Cardiac muscle cell (in vitro differentiated cells and primary cell): ENCODE measurements at regions not wholly inside any gene's neighbourhood (a gene's known extent, or its start where the extent isn't known, plus 50 kb on each side); places are given as distances from the start of the nearest gene placed in this dataset.
"Not testable (repeated sequence)": the region's sequence is repeated elsewhere in the genome, so short reads cannot be mapped to it uniquely, and the experiment has no call there.

Experiments
- DNase-seq, 2 donors: peaks; one replicate each; pipeline versions ENCODE4 v3.0.0 to v3.0.0-alpha.2; 2010 to 2017; ENCODE audit warnings: low read depth in 1 of 2, low spot score in 1 of 2
- H3K27ac ChIP-seq: fragments of 200-600 bp; sonication (generic); 2 replicates; pipeline ENCODE4 v1.5.1; 2016
- H3K27me3 ChIP-seq: fragments of 200-600 bp; sonication (generic); 2 replicates; pipeline ENCODE4 v1.6.0; 2016; ENCODE audit warnings: control low read depth
- H3K36me3 ChIP-seq: fragments of 200-600 bp; sonication (generic); 2 replicates; pipeline ENCODE4 v1.5.1; 2016; ENCODE audit warnings: control low read depth
- H3K4me1 ChIP-seq: fragments of 200-600 bp; sonication (generic); 2 replicates; pipeline ENCODE4 v1.8.1; 2017; ENCODE audit warnings: low read depth, mild to moderate bottlenecking, mixed run types
- H3K4me3 ChIP-seq: fragments of 200-600 bp; sonication (generic); 2 replicates; pipeline ENCODE4 v1.5.1; 2016; ENCODE audit warnings: mild to moderate bottlenecking
- H3K9me3 ChIP-seq: fragments of 200-600 bp; sonication (generic); 2 replicates; pipeline ENCODE4 v1.5.1; 2017; ENCODE audit warnings: low read depth, mild to moderate bottlenecking, control low read depth
- TF ChIP-seq, protein P1 (sequence below): IDR thresholded peaks from 2 replicates; pipeline ENCODE4 v1.5.1; 2012; ENCODE audit warnings: low read depth, mild to moderate bottlenecking, low read length

DNA sequence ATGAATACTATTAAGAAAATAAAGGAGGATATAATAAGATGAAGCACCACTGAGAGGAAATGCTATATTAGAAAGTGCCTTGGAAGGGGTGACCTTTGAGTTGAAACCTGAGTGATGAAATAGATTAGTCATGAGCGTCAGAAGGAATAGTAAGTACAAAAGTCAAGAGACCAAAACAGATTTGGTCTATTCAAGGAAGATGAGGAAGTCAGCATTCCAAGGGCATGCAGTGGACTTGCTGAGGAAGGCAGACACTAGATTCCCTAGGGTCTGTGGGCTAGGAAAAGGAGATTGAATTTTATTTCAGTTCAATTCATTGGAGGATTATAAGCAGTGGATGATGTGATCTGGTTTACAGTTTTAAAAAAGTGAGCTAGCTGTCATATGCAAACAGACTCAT lies 73.0 kb upstream of the WDFY3 start:
- Histone ChIP-seq H3K4me3 (no peak overlapping the region), H3K27me3 (no peaks in the 10 kb centered on the region), H3K4me1 (no peaks in the 10 kb centered on the region), H3K27ac (no peak overlapping the region), H3K36me3 (no peaks in the 10 kb centered on the region), H3K9me3 (no peaks in the 10 kb centered on the region)
- peak in 1 of 2 donors; percentile 67 for DNase-seq
- TF ChIP-seq, protein P1, sequence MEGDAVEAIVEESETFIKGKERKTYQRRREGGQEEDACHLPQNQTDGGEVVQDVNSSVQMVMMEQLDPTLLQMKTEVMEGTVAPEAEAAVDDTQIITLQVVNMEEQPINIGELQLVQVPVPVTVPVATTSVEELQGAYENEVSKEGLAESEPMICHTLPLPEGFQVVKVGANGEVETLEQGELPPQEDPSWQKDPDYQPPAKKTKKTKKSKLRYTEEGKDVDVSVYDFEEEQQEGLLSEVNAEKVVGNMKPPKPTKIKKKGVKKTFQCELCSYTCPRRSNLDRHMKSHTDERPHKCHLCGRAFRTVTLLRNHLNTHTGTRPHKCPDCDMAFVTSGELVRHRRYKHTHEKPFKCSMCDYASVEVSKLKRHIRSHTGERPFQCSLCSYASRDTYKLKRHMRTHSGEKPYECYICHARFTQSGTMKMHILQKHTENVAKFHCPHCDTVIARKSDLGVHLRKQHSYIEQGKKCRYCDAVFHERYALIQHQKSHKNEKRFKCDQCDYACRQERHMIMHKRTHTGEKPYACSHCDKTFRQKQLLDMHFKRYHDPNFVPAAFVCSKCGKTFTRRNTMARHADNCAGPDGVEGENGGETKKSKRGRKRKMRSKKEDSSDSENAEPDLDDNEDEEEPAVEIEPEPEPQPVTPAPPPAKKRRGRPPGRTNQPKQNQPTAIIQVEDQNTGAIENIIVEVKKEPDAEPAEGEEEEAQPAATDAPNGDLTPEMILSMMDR, result no peak

DNA sequence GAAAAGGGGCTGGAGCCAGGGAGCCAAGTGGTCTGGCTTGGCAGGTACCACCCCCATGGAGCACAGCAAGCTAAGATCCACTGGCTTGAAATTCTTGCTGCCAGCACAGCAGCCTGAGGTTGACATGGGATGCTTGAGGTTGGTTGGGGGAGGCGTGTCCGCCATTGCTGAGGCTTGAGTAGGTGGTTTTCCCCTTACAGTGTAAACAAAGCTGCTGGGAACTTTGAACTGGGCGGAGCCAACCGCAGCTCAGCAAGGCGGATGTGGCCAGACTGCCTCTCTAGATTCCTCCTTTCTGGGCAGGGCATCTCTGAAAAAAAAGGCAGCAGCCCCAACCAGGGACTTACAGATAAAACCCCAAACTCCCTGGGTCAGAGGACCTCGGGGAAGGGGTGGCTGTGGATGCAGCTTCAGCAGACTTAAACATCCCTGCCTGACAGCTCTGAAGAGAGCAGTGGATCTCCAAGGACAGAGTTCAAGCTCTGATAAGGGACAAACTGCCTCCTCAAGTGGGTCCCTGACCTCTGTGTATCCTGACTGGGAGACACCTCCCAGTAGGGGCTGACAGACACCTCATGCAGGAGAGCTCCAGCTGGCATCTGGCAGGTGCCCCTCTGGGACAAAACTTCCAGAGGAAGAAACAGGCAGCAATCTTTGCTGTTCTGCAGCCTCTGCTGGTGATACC lies 77.5 kb upstream of the WDFY3 start:
- not testable (repeated sequence) for H3K27me3 ChIP-seq, DNase-seq, H3K27ac ChIP-seq, H3K36me3 ChIP-seq, H3K4me1 ChIP-seq, H3K9me3 ChIP-seq, H3K4me3 ChIP-seq

DNA sequence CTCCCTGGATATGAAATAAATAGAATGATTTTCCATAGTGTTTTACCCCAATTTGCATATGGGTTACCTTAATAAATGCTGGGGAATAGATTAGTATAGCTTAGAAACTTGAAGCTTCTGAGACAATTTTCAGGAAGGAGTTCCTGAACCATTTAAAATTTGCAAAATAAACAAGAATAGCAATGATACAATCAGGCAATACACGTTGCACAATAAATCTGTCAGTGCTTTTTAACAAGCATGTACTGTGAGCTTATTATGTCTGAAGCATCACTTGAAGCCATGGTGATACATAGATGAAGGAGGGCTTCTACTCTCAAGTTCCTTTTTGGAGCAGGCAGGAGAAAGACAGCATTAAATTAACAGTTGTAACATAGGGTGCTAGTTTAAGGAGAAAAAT lies 84.2 kb upstream of the WDFY3 start:
- no peak for DNase-seq
- Histone ChIP-seq H3K4me1 (no peaks in the 10 kb centered on the region), H3K27me3 (peaks cover 5% of the 10 kb centered on the region), H3K27ac (no peak overlapping the region), H3K9me3 (no peaks in the 10 kb centered on the region), H3K4me3 (no peak overlapping the region), H3K36me3 (no peaks in the 10 kb centered on the region)
- TF ChIP-seq, protein P1, result no peak

DNA sequence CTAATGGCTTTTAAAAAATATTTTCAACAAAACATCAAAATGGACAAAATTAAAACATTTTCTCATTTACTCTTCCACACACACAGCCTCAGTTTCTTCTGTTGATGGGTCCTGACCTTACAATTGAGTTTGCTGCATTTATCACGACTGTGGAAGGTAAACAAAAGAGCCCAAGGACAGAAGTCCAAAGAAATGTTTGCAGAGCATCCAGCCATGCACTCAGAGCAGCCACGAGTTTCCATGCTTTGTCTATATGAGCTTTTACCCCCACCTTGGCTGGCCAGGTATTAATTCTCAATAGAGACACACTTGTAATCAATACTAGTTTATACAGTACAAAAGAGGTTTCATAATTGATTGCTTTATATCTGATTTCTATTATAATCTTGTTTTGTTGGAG lies 85.0 kb upstream of the WDFY3 start:
- Histone ChIP-seq H3K4me1 (no peaks in the 10 kb centered on the region), H3K27ac (no peak overlapping the region), H3K36me3 (no peaks in the 10 kb centered on the region), H3K9me3 (no peaks in the 10 kb centered on the region), H3K27me3 (peaks cover 5% of the 10 kb centered on the region), H3K4me3 (no peak overlapping the region)
- DNase-seq, result no peak
- TF ChIP-seq, protein P1, result no peak

DNA sequence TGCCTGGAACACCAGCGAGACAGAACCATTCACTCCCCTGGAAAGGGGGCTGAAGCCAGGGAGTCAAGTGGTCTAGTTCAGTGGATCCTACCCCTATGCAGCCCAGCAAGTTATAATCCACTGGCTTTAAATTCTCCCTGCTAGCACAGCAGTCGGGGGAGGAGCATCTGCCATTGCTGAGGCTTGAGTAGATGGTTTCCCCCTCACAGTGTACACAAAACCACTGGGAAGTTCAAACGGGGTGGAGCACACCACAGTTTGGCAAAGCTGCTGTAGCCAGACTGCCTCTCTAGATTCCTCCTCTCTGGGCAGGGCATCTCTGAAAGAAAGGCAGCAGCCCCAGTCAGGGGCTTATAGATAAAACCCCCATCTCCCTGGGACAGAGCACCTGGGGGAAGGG lies 88.4 kb upstream of the WDFY3 start:
- H3K36me3 ChIP-seq, H3K4me3 ChIP-seq, H3K9me3 ChIP-seq, H3K4me1 ChIP-seq, H3K27ac ChIP-seq, H3K27me3 ChIP-seq, DNase-seq: not testable (repeated sequence)

DNA sequence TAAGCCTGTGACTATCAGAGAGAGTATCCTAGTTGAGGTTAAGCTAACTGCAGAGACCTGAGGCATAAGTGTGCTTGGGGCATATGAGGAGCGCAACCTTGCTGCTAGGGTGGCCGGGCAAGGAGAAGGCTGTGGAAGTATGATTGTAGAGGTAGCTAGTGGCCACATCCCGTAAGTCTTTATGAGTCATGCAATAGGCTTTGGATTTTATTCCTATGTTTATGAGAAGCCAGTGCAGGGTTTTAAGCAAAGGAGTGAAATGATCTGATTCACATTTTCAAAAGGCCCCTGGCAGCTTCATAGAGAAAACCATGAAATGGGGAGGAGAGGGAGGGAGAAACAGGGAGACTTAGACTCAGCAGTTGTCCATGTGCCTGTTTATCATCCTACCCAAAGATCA lies 92.1 kb upstream of the WDFY3 start:
- Histone ChIP-seq H3K36me3 (no peaks in the 10 kb centered on the region), H3K9me3 (no peaks in the 10 kb centered on the region), H3K4me3 (no peak overlapping the region), H3K27ac (no peak overlapping the region), H3K27me3 (peaks cover 2% of the 10 kb centered on the region), H3K4me1 (no peaks in the 10 kb centered on the region)
- TF ChIP-seq, protein P1, result no peak
- no peak for DNase-seq

DNA sequence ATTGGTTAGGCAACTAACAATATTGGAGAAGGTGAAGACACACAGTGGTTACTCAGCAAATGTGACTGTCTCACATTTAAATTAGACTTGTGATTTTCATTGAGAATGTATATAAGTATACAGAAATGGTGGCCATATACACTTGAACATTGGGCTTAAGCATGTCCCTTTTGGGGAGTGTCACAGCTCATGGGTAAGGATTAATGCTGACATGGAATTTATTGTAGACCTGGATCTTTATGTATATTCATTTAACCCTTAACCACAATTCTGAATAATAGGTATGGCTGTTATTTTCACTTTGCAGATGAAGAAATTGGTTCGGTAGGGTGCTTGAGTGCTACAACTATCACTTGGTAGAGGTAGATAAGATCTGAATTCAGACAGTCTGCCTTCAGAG lies 95.5 kb upstream of the WDFY3 start:
- Histone ChIP-seq H3K27ac (no peak overlapping the region), H3K4me1 (no peaks in the 10 kb centered on the region), H3K27me3 (peaks cover 2% of the 10 kb centered on the region), H3K36me3 (no peaks in the 10 kb centered on the region), H3K9me3 (no peaks in the 10 kb centered on the region), H3K4me3 (no peak overlapping the region)
- TF ChIP-seq, protein P1, result no peak
- DNase-seq, result no peak
